ENCODE measurements at regions not wholly inside any gene's neighbourhood (a gene's known extent, or its start where the extent isn't known, plus 50 kb on each side); places are given as distances from the start of the nearest gene placed in this dataset.

GRCh38 chr1:208793861-208794345 lies 549.7 kb upstream of the PLXNA2 start:
- DNase-seq, result no peak

- no peak for DNase-seq
Measured at GRCh38 chr1:208799186-208799585, 555.0 kb upstream of the PLXNA2 start.

- DNase-seq, result peak; percentile 40
Measured at GRCh38 chr1:208803011-208803811, 559.0 kb upstream of the PLXNA2 start.

GRCh38 chr1:208807446-208808127 lies 563.4 kb upstream of the PLXNA2 start:
- DNase-seq, result no peak

GRCh38 chr1:208808301-208808700 lies 564.1 kb upstream of the PLXNA2 start:
- DNase-seq, result no peak

GRCh38 chr1:208809876-208810275 lies 565.7 kb upstream of the PLXNA2 start:
- DNase-seq, result no peak

- no peak for DNase-seq
Measured at GRCh38 chr1:208818770-208819445, 574.7 kb upstream of the PLXNA2 start.

GRCh38 chr1:208820580-208821212 lies 576.5 kb upstream of the PLXNA2 start:
- no peak for DNase-seq

- DNase-seq, result no peak
Measured at GRCh38 chr1:208821939-208822338, 577.8 kb upstream of the PLXNA2 start.

GRCh38 chr1:208825300-208825699 lies 581.1 kb upstream of the PLXNA2 start:
- peak; percentile 52 for DNase-seq

- DNase-seq, result no peak
Measured at GRCh38 chr1:208829595-208829994, 585.4 kb upstream of the PLXNA2 start.

GRCh38 chr1:208834381-208835096 lies 590.4 kb upstream of the PLXNA2 start:
- DNase-seq, result no peak

GRCh38 chr1:208835097-208835463 lies 590.9 kb upstream of the PLXNA2 start:
- no peak for DNase-seq

- DNase-seq, result no peak
Measured at GRCh38 chr1:208835781-208836180, 591.6 kb upstream of the PLXNA2 start.

- DNase-seq, result peak; percentile 95
Measured at GRCh38 chr1:208837242-208837641, 593.1 kb upstream of the PLXNA2 start.

- DNase-seq, result no peak
Measured at GRCh38 chr1:208841436-208841835, 597.3 kb upstream of the PLXNA2 start.

GRCh38 chr1:208842451-208842850 lies 598.3 kb upstream of the PLXNA2 start:
- no peak for DNase-seq

GRCh38 chr1:208844158-208844557 lies 600.0 kb upstream of the PLXNA2 start:
- no peak for DNase-seq

GRCh38 chr1:208848854-208849253 lies 604.7 kb upstream of the PLXNA2 start:
- DNase-seq, result no peak

GRCh38 chr1:208850442-208850841 lies 606.3 kb upstream of the PLXNA2 start:
- DNase-seq, result no peak

GRCh38 chr1:208851366-208851765 lies 607.2 kb upstream of the PLXNA2 start:
- no peak for DNase-seq

- no peak for DNase-seq
Measured at GRCh38 chr1:208852911-208853310, 608.7 kb upstream of the PLXNA2 start.

GRCh38 chr1:208855403-208855802 lies 611.2 kb upstream of the PLXNA2 start:
- DNase-seq, result no peak

Measured in NCI-H510A (cell line).